Chondrocyte (in vitro differentiated cells): ENCODE measurements at regions not wholly inside any gene's neighbourhood (a gene's known extent, or its start where the extent isn't known, plus 50 kb on each side); places are given as distances from the start of the nearest gene placed in this dataset.

Source experiments
- DNase-seq: peaks from one replicate; pipeline ENCODE4 v3.0.0; 2021; ENCODE audit warnings: mixed read lengths, low spot score
- H3K27ac Mint-ChIP-seq: one replicate; pipeline ENCODE4 v1.8.0; 2021; ENCODE audit warnings: mild to moderate bottlenecking, moderate library complexity, mixed read lengths; ENCODE audit not compliant: unreplicated experiment
- H3K27me3 Mint-ChIP-seq: 2 replicates; pipeline ENCODE4 v1.8.0; 2021; ENCODE audit warnings: low read depth, mixed read lengths
- H3K36me3 Mint-ChIP-seq: 2 replicates; pipeline ENCODE4 v1.8.0; 2021; ENCODE audit warnings: low read depth, mixed read lengths
- H3K4me1 Mint-ChIP-seq: 2 replicates; pipeline ENCODE4 v1.8.0; 2021; ENCODE audit warnings: low read depth, mild to moderate bottlenecking, mixed read lengths
- H3K4me3 Mint-ChIP-seq: one replicate; pipeline ENCODE4 v1.8.0; 2021; ENCODE audit warnings: mild to moderate bottlenecking, moderate library complexity, mixed read lengths; ENCODE audit not compliant: unreplicated experiment
- H3K9me3 Mint-ChIP-seq: 2 replicates; pipeline ENCODE4 v1.8.0; 2021; ENCODE audit warnings: low read depth, mixed read lengths
- CTCF ChIP-seq: fragments of 200-600 bp; sonication (generic); IDR thresholded peaks from 2 replicates; pipeline ENCODE4 v1.5.0; 2021; ENCODE audit warnings: antibody characterized with exemption, mild to moderate bottlenecking, moderate library complexity

DNA sequence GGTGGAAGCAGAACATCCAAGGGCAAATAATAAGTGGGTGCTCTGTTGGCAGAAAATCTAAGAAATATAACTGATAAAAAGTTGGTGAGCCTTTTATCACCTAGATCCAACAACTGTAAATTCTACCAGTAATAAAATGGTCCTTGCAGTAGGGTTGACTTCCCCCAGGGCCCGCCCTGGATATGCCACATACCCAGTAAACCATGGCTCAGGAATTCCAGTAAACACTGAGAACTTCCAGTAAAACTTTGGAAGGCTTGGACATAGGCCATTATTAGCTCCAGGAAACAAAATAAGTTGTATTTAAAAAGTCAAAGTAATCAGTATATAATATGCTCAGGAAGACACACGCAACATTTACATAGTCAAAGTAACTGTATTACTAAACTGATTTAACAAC is 402.2 kb downstream of the BCAT1 start:
- DNase-seq = no peak
- Mint-ChIP-seq H3K4me1 (peaks cover 16% of the 10 kb centered on the region), H3K27me3 (no peaks in the 10 kb centered on the region), H3K9me3 (peaks cover 2% of the 10 kb centered on the region), H3K27ac (no peak overlapping the region), H3K36me3 (no peaks in the 10 kb centered on the region), H3K4me3 (no peak overlapping the region)
- TF ChIP-seq CTCF = no peak

- H3K4me1 Mint-ChIP-seq = peaks cover 11% of the 10 kb centered on the region
- H3K36me3 Mint-ChIP-seq = no peaks in the 10 kb centered on the region
- H3K27me3 Mint-ChIP-seq = no peaks in the 10 kb centered on the region
- no peak for DNase-seq
- no peak overlapping the region for H3K4me3 Mint-ChIP-seq
- TF ChIP-seq CTCF = no peak
- H3K27ac Mint-ChIP-seq = no peak overlapping the region
- H3K9me3 Mint-ChIP-seq = peaks cover 2% of the 10 kb centered on the region
Measured at GRCh38 chr12:24546084-24546483, 402.8 kb downstream of the BCAT1 start.

- Mint-ChIP-seq H3K27me3 (no peaks in the 10 kb centered on the region), H3K4me3 (no peak overlapping the region), H3K36me3 (no peaks in the 10 kb centered on the region), H3K27ac (no peak overlapping the region), H3K9me3 (peaks cover 2% of the 10 kb centered on the region), H3K4me1 (peaks cover 16% of the 10 kb centered on the region)
- no peak for TF ChIP-seq CTCF
- DNase-seq = no peak
Measured at GRCh38 chr12:24544368-24544767, 404.5 kb downstream of the BCAT1 start.

GRCh38 chr12:24541193-24541871 is 407.6 kb downstream of the BCAT1 start:
- DNase-seq = no peak
- Mint-ChIP-seq H3K4me3 (no peak overlapping the region), H3K27me3 (no peaks in the 10 kb centered on the region), H3K9me3 (peaks cover under 1% of the 10 kb centered on the region), H3K27ac (no peak overlapping the region), H3K4me1 (peaks cover 40% of the 10 kb centered on the region), H3K36me3 (no peaks in the 10 kb centered on the region)
- TF ChIP-seq CTCF = no peak

DNA sequence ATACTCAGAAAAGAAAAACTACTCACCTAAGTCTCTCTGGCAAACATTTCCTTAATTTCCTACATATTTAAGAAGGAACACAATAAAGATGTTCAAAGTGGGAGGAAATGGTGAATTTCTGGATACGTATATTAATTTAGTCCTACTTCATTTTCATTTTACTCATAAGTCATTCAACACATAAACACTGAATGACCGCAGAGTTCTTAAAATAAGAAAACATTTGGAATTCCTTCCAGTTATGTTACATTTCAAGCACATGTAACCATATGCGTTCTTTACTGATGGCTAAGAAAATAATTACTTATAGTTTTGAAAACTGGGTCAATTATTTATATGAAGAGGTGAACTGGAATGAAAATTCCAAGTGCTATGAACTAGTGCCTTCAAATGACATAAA is 409.3 kb downstream of the BCAT1 start:
- Mint-ChIP-seq H3K27me3 (no peaks in the 10 kb centered on the region), H3K36me3 (no peaks in the 10 kb centered on the region), H3K4me1 (peaks cover 56% of the 10 kb centered on the region), H3K9me3 (no peaks in the 10 kb centered on the region), H3K27ac (peak overlapping the region; percentile 93), H3K4me3 (no peak overlapping the region)
- no peak for TF ChIP-seq CTCF
- DNase-seq = no peak
